BE2C (cell line): ENCODE measurements at regions not wholly inside any gene's neighbourhood (a gene's known extent, or its start where the extent isn't known, plus 50 kb on each side); places are given as distances from the start of the nearest gene placed in this dataset.

Experiments used
- DNase-seq: peaks from one replicate; pipeline ENCODE4 v3.0.0-alpha.2; 2020
- H3K27me3 ChIP-seq: fragments of 250-450 bp; sonication (Bioruptor Pico); 2 replicates; pipeline ENCODE4 v1.5.1; 2020; ENCODE audit warnings: mild to moderate bottlenecking
- H3K36me3 ChIP-seq: fragments of 250-450 bp; sonication (Bioruptor Pico); 2 replicates; pipeline ENCODE4 v1.5.1; 2020; ENCODE audit warnings: mild to moderate bottlenecking
- H3K4me1 ChIP-seq: fragments of 250-450 bp; sonication (Bioruptor Pico); 2 replicates; pipeline ENCODE4 v1.5.1; 2020
- H3K4me3 ChIP-seq: 2 replicates; pipeline ENCODE4 v1.5.1; 2011; ENCODE audit warnings: low read depth, low read length
- H3K9me3 ChIP-seq: fragments of 250-450 bp; sonication (Bioruptor Pico); 2 replicates; pipeline ENCODE4 v1.5.1; 2020
- CTCF ChIP-seq: IDR thresholded peaks from 2 replicates; pipeline ENCODE4 v1.5.1; 2012; ENCODE audit warnings: mild to moderate bottlenecking, low read depth, low read length

- no peaks in the 10 kb centered on the region for H3K27me3 ChIP-seq
- H3K4me1 ChIP-seq: no peaks in the 10 kb centered on the region
- TF ChIP-seq CTCF: no peak
- no peak overlapping the region for H3K4me3 ChIP-seq
- DNase-seq: no peak
- H3K9me3 ChIP-seq: no peaks in the 10 kb centered on the region
- no peaks in the 10 kb centered on the region for H3K36me3 ChIP-seq
These were observed 316.2 kb upstream of the MGAT5 start for GRCh38 chr2:133937669-133938068.

GRCh38 chr2:133940134-133940533 lies 313.7 kb upstream of the MGAT5 start:
- no peak for DNase-seq
- H3K36me3 ChIP-seq: no peaks in the 10 kb centered on the region
- H3K4me1 ChIP-seq: no peaks in the 10 kb centered on the region

GRCh38 chr2:133941666-133942065 lies 312.2 kb upstream of the MGAT5 start:
- Histone ChIP-seq H3K9me3 (no peaks in the 10 kb centered on the region), H3K36me3 (no peaks in the 10 kb centered on the region), H3K27me3 (no peaks in the 10 kb centered on the region), H3K4me3 (no peak overlapping the region), H3K4me1 (no peaks in the 10 kb centered on the region)
- DNase-seq: no peak
- TF ChIP-seq CTCF: no peak

More at GRCh38 chr2:133940134-133940533, 313.7 kb upstream of the MGAT5 start:
- Histone ChIP-seq H3K4me3 (no peak overlapping the region), H3K9me3 (no peaks in the 10 kb centered on the region), H3K27me3 (no peaks in the 10 kb centered on the region)
- TF ChIP-seq CTCF: no peak

GRCh38 chr2:133942398-133942797 lies 311.5 kb upstream of the MGAT5 start:
- Histone ChIP-seq H3K36me3 (no peaks in the 10 kb centered on the region), H3K9me3 (no peaks in the 10 kb centered on the region), H3K4me1 (no peaks in the 10 kb centered on the region), H3K4me3 (no peak overlapping the region), H3K27me3 (no peaks in the 10 kb centered on the region)
- no peak for TF ChIP-seq CTCF
- DNase-seq: no peak

- Histone ChIP-seq H3K4me3 (no peak overlapping the region), H3K36me3 (no peaks in the 10 kb centered on the region), H3K27me3 (no peaks in the 10 kb centered on the region), H3K9me3 (no peaks in the 10 kb centered on the region), H3K4me1 (no peaks in the 10 kb centered on the region)
- no peak for DNase-seq
- TF ChIP-seq CTCF: no peak
These were observed 310.8 kb upstream of the MGAT5 start for GRCh38 chr2:133943108-133943507.

- no peaks in the 10 kb centered on the region for H3K27me3 ChIP-seq
- no peaks in the 10 kb centered on the region for H3K4me1 ChIP-seq
- H3K36me3 ChIP-seq: no peaks in the 10 kb centered on the region
- H3K9me3 ChIP-seq: no peaks in the 10 kb centered on the region
- no peak for DNase-seq
- H3K4me3 ChIP-seq: no peak overlapping the region
- TF ChIP-seq CTCF: no peak
These were observed 308.8 kb upstream of the MGAT5 start for GRCh38 chr2:133945089-133945488.
